ENCODE measurements at regions not wholly inside any gene's neighbourhood (a gene's known extent, or its start where the extent isn't known, plus 50 kb on each side); places are given as distances from the start of the nearest gene placed in this dataset.

DNA sequence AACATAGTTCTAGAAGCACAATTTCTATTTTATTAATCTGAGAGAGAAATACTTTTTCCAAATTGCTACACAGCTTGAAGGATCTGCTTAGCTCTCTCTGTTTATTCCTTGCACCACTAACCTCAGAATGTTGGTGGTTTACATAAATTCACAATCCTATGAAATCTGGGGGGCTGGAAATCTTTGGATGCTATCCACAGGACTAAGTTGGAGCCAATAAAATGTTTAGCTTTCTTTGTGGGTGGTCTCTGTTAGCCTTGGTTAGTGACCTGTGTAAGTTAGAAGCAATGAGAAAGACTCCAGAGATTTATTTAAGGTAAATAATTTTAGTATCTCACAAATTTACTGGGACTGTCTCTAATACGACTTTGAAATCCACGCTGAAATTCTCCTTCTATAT is 418.1 kb downstream of the ADGRL2 start:
- no peak for TF ChIP-seq E2F4 (CRISPR knock-in tag; IDR thresholded peaks at IDR 0.05; ENCODE audit: borderline replicate concordance, low read depth)
- no peak for TF ChIP-seq CTCF (IDR thresholded peaks at IDR 0.05)
- TF ChIP-seq PRDM15 (CRISPR knock-in tag; IDR thresholded peaks at IDR 0.05), result no peak
- TF ChIP-seq CREB1 (CRISPR knock-in tag; IDR thresholded peaks at IDR 0.05), result no peak
- TF ChIP-seq ZBTB21 (CRISPR knock-in tag; IDR thresholded peaks at IDR 0.05; ENCODE audit: borderline replicate concordance), result no peak
